Uterus (tissue), 3 donors: ENCODE measurements at regions not wholly inside any gene's neighbourhood (a gene's known extent, or its start where the extent isn't known, plus 50 kb on each side); places are given as distances from the start of the nearest gene placed in this dataset.

Experiments used
- DNase-seq, 2 donors: peaks; one replicate each; pipeline ENCODE4 v3.0.0-alpha.2; 2019 to 2020
- H3K27ac ChIP-seq, 2 donors: fragments of 200-600 bp; sonication (generic); 1 replicate in 1 of 2; 2 replicates in 1 of 2; pipeline ENCODE4 v1.5.1; 2016 to 2018
- H3K27me3 ChIP-seq, 2 donors: fragments of 200-600 bp; sonication (generic); one replicate each; pipeline ENCODE4 v1.5.1; 2018 to 2019; ENCODE audit warnings: control low read depth in 1 of 2
- H3K36me3 ChIP-seq, 2 donors: fragments of 200-600 bp; sonication (generic); one replicate each; pipeline ENCODE4 v1.5.1; 2019; ENCODE audit warnings: control low read depth in 1 of 2
- H3K4me1 ChIP-seq, 2 donors: fragments of 200-600 bp; sonication (generic); one replicate each; pipeline ENCODE4 v1.5.1; 2018 to 2019; ENCODE audit warnings: control low read depth in 1 of 2
- H3K4me3 ChIP-seq, 2 donors: fragments of 200-600 bp; sonication (generic); 1 replicate in 1 of 2; 2 replicates in 1 of 2; pipeline ENCODE4 v1.5.1; 2018 to 2019; ENCODE audit warnings: mild to moderate bottlenecking in 1 of 2
- H3K9me3 ChIP-seq, 2 donors: fragments of 200-600 bp; sonication (generic); one replicate each; pipeline ENCODE4 v1.5.1; 2019; ENCODE audit warnings: control low read depth in 1 of 2
- CTCF ChIP-seq, 4 experiments: fragments of 200-600 bp in 2 of 4; fragments of 450-650 bp in 2 of 4; sonication (generic) in 2 of 4; IDR thresholded peaks; one replicate each; pipeline ENCODE4 v1.5.1; 2016 to 2019; ENCODE audit warnings: antibody characterized with exemption in 4 of 4, mild to moderate bottlenecking in 2 of 4, moderate library complexity in 1 of 4
- POLR2A ChIP-seq, 2 donors: fragments of 450-650 bp; IDR thresholded peaks; one replicate each; pipeline ENCODE4 v1.6.1; 2016; ENCODE audit warnings: antibody characterized with exemption in 2 of 2, mild to moderate bottlenecking in 1 of 2, moderate library complexity in 1 of 2
- intact Hi-C: fragments of 100-400 bp; cut with DNase I; formaldehyde crosslinking; loops from one replicate; pipeline ENCODE4 v1.15.1; 2023; ENCODE audit warnings: low total_unique reads
- donor health status: DM: yes; HTN: yes; CAD: no.

DNA sequence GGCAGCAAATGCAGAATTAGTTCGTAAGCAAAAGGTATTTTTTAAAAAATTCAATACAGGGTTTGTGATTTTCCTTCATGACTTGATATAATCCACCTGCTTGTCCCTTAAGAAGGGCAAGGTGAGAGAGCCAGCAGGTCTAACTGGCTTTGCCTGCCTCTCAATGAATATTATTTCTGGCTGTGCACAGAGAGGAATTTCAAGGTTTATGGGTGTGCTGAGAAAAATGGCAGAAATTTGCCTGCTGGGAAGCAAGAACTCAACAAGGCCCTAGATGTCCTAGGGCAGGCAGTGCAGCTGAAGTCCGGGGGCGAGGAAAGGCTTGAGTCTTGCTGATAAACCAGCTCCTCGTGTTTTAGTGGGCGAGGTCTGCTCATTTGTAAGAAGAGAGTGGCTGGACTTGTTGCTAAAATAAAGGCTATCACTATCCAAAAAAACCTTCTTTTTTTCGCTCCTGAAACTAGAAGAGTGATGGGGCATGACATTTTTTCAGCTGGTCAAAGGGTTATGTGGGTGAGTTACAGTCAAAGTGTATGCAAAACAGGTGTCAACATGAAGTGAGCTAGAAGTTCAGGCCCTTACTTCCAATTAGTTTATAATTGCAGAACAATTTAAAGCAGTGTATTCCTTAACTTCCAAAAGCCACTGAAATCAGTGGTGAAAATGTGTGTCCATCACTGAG lies 385.8 kb upstream of the KLF6 start:
- Histone ChIP-seq H3K4me1 (no peaks in the 10 kb centered on the region), H3K9me3 (no peaks in the 10 kb centered on the region), H3K4me3 (no peak overlapping the region), H3K27ac (no peak overlapping the region), H3K27me3 (no peaks in the 10 kb centered on the region), H3K36me3 (no peaks in the 10 kb centered on the region)
- no peak for TF ChIP-seq POLR2A (IDR thresholded peaks at IDR 0.05)
- no peak for TF ChIP-seq CTCF (IDR thresholded peaks at IDR 0.05)
- DNase-seq: no peak
- intact Hi-C loops: no loop called here

- intact Hi-C loops: no loop called here
- Histone ChIP-seq H3K27ac (no peak overlapping the region), H3K27me3 (no peaks in the 10 kb centered on the region), H3K9me3 (no peaks in the 10 kb centered on the region), H3K36me3 (no peaks in the 10 kb centered on the region), H3K4me1 (no peaks in the 10 kb centered on the region), H3K4me3 (no peak overlapping the region)
- no peak for DNase-seq
- no peak for TF ChIP-seq CTCF (IDR thresholded peaks at IDR 0.05)
- TF ChIP-seq POLR2A (IDR thresholded peaks at IDR 0.05): no peak
Observed at GRCh38 chr10:4170181-4170580, 385.2 kb upstream of the KLF6 start.

- DNase-seq: no peak
- Histone ChIP-seq H3K27ac (no peak overlapping the region), H3K4me1 (no peaks in the 10 kb centered on the region), H3K4me3 (no peak overlapping the region), H3K36me3 (no peaks in the 10 kb centered on the region), H3K27me3 (no peaks in the 10 kb centered on the region), H3K9me3 (no peaks in the 10 kb centered on the region)
- intact Hi-C loops: no loop called here
- no peak for TF ChIP-seq CTCF (IDR thresholded peaks at IDR 0.05)
- TF ChIP-seq POLR2A (IDR thresholded peaks at IDR 0.05): no peak
Observed at GRCh38 chr10:4169448-4169847, 384.4 kb upstream of the KLF6 start.

- no peaks in the 10 kb centered on the region for H3K36me3 ChIP-seq
- no peak for DNase-seq
- no peak for TF ChIP-seq CTCF (IDR thresholded peaks at IDR 0.05)
- no peak overlapping the region for H3K27ac ChIP-seq
- H3K4me3 ChIP-seq: no peak overlapping the region
- intact Hi-C loops: no loop called here
- H3K4me1 ChIP-seq: no peaks in the 10 kb centered on the region
- no peaks in the 10 kb centered on the region for H3K9me3 ChIP-seq
- no peaks in the 10 kb centered on the region for H3K27me3 ChIP-seq
Observed at GRCh38 chr10:4167216-4167615, 382.2 kb upstream of the KLF6 start.

GRCh38 chr10:4162571-4163286 lies 377.7 kb upstream of the KLF6 start:
- Histone ChIP-seq H3K27me3 (no peaks in the 10 kb centered on the region), H3K4me3 (no peak overlapping the region), H3K27ac (no peak overlapping the region), H3K36me3 (no peaks in the 10 kb centered on the region), H3K4me1 (no peaks in the 10 kb centered on the region), H3K9me3 (no peaks in the 10 kb centered on the region)
- intact Hi-C loops: no loop called here
- TF ChIP-seq CTCF (IDR thresholded peaks at IDR 0.05) (no peak), POLR2A (IDR thresholded peaks at IDR 0.05) (no peak)
- DNase-seq: no peak
